Gastroesophageal sphincter (tissue), 4 donors: ENCODE measurements at regions not wholly inside any gene's neighbourhood (a gene's known extent, or its start where the extent isn't known, plus 50 kb on each side); places are given as distances from the start of the nearest gene placed in this dataset.

Source experiments
- ATAC-seq: fragments of 150-250 bp; one replicate; pipeline ENCODE4 v1.9.1; 2016; ENCODE audit warnings: mild to moderate bottlenecking, moderate library complexity
- H3K27ac ChIP-seq, 4 donors: fragments of 200-600 bp; sonication (generic) in 3 of 4; 1 replicate in 3 of 4; 2 replicates in 1 of 4; pipeline ENCODE4 v1.5.1; 2016 to 2019
- H3K27me3 ChIP-seq: fragments of 200-600 bp; sonication (generic); one replicate; pipeline ENCODE4 v1.5.1; 2019
- H3K36me3 ChIP-seq, 2 donors: fragments of 200-600 bp; sonication (generic); one replicate each; pipeline ENCODE4 v1.5.1; 2019; ENCODE audit warnings: control low read depth in 1 of 2
- H3K4me1 ChIP-seq, 3 donors: fragments of 200-600 bp; sonication (generic); 1 replicate in 2 of 3; 2 replicates in 1 of 3; pipeline ENCODE4 v1.5.1; 2016 to 2019; ENCODE audit warnings: control low read depth in 2 of 3
- H3K4me3 ChIP-seq, 2 donors: fragments of 200-600 bp; sonication (generic); one replicate each; pipeline ENCODE4 v1.5.1; 2019; ENCODE audit warnings: mild to moderate bottlenecking in 1 of 2, moderate library complexity in 1 of 2
- H3K9me3 ChIP-seq, 3 donors: fragments of 200-600 bp; sonication (generic); one replicate each; pipeline ENCODE4 v1.5.1; 2017 to 2019; ENCODE audit warnings: control low read depth in 2 of 3
- EP300 ChIP-seq: sonication (generic); formaldehyde crosslinking; IDR thresholded peaks from one replicate; pipeline ENCODE4 v1.6.1; 2017; ENCODE audit warnings: antibody characterized with exemption, mild to moderate bottlenecking
- POLR2A ChIP-seq, 2 donors: fragments of 450-650 bp; IDR thresholded peaks; one replicate each; pipeline ENCODE4 v1.6.1; 2017; ENCODE audit warnings: antibody characterized with exemption in 2 of 2, mild to moderate bottlenecking in 2 of 2, moderate library complexity in 1 of 2
- POLR2AphosphoS5 ChIP-seq: sonication (generic); formaldehyde crosslinking; IDR thresholded peaks from one replicate; pipeline ENCODE4 v1.6.1; 2017; ENCODE audit warnings: antibody characterized with exemption
- WGBS, 2 donors: methylation state at CpG; one replicate each; pipeline ENCODE4 v1.1.5; 2018; ENCODE audit warnings: low coverage in 1 of 2; 5-methylcytosine and 5-hydroxymethylcytosine counted together
- TF ChIP-seq, protein P1 (sequence below), 4 experiments: fragments of 200-600 bp in 2 of 4; fragments of 450-650 bp in 2 of 4; sonication (generic) in 1 of 4; IDR thresholded peaks; one replicate each; pipeline ENCODE4 v1.5.1; 2017 to 2019; ENCODE audit warnings: antibody characterized with exemption in 4 of 4, mild to moderate bottlenecking in 2 of 4, moderate library complexity in 2 of 4

DNA sequence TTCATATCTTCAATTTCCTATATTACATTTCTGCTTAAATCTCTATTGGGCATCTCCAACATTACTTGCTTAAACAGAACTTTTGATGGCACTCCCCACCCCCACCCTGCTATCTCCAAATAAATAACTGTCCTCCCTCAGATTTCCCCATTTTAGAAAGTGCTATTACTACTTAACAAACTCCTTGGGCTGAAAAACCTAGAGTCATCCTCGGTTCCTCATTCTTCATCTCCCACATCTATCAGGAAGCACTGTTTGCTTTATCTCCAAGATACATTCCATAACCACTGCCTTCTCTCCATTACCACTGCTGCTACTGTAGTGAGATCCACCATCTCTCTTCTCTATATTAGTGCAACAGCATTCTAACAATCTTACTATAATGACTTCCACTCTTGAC lies 150.4 kb upstream of the CYRIA start:
- no peak overlapping the region for H3K27ac ChIP-seq
- no peaks in the 10 kb centered on the region for H3K4me1 ChIP-seq
- WGBS, 2 donors = 62 to 73% methylated on average over 1 of the region's 1 CpG
- no peaks in the 10 kb centered on the region for H3K27me3 ChIP-seq
- TF ChIP-seq POLR2A (IDR thresholded peaks at IDR 0.05) (no peak), EP300 (no peak), POLR2AphosphoS5 (no peak)
- TF ChIP-seq, protein P1, sequence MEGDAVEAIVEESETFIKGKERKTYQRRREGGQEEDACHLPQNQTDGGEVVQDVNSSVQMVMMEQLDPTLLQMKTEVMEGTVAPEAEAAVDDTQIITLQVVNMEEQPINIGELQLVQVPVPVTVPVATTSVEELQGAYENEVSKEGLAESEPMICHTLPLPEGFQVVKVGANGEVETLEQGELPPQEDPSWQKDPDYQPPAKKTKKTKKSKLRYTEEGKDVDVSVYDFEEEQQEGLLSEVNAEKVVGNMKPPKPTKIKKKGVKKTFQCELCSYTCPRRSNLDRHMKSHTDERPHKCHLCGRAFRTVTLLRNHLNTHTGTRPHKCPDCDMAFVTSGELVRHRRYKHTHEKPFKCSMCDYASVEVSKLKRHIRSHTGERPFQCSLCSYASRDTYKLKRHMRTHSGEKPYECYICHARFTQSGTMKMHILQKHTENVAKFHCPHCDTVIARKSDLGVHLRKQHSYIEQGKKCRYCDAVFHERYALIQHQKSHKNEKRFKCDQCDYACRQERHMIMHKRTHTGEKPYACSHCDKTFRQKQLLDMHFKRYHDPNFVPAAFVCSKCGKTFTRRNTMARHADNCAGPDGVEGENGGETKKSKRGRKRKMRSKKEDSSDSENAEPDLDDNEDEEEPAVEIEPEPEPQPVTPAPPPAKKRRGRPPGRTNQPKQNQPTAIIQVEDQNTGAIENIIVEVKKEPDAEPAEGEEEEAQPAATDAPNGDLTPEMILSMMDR (IDR thresholded peaks at IDR 0.05) = no peak
- no peak for ATAC-seq
- H3K36me3 ChIP-seq = no peaks in the 10 kb centered on the region
- no peak overlapping the region for H3K4me3 ChIP-seq
- no peaks in the 10 kb centered on the region for H3K9me3 ChIP-seq

DNA sequence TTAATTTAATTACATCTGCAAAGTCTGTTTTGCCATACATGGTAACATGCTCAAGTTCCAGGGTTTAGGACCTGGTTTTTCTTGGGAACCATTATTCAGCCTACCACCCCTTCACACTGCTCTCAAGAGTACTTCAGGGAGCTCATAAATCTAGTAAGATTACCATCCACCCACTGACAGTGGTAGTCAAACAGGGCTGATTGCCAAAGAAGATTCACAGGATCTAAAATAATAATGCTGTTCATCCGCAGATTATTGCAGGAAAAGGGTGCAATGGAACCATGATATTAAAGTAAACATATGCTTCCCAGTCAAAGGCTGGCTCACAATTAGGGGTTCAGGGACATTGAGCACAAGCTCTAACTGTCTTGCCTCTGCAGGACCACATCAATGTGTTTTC lies 148.0 kb upstream of the CYRIA start:
- no peak for ATAC-seq
- TF ChIP-seq, protein P1 (IDR thresholded peaks at IDR 0.05) = no peak
- TF ChIP-seq EP300 = no peak
- TF ChIP-seq POLR2AphosphoS5 = no peak
- TF ChIP-seq POLR2A (IDR thresholded peaks at IDR 0.05) = no peak
- Histone ChIP-seq H3K27me3 (no peaks in the 10 kb centered on the region), H3K9me3 (no peaks in the 10 kb centered on the region), H3K4me1 (no peaks in the 10 kb centered on the region), H3K27ac (no peak overlapping the region), H3K4me3 (no peak overlapping the region), H3K36me3 (no peaks in the 10 kb centered on the region)
- WGBS, 2 donors = 57 to 67% methylated on average over 1 of the region's 1 CpG

DNA sequence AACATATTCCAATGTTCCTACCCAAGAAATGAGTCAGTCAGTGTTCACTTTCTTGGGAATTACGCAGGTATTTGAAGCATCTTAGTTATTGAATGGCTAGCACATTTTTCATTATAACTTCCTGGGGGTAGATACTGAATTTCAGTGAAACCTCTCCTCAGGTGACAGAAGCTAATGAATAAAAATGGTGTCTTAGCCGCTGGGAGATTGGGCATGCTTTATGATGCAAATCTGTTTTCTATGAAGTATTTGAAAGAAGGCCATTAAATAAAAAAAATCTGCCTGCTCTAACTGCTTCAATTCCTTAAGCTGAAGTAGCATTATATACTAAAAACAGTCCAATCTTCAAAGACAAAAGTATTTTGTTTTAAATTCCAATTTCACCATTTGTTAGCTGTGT lies 132.8 kb upstream of the CYRIA start:
- no peak for ATAC-seq
- no peak for TF ChIP-seq POLR2A (IDR thresholded peaks at IDR 0.05)
- no peak for TF ChIP-seq POLR2AphosphoS5
- TF ChIP-seq EP300 = no peak
- TF ChIP-seq, protein P1 (IDR thresholded peaks at IDR 0.05) = no peak
- Histone ChIP-seq H3K4me3 (no peak overlapping the region), H3K9me3 (no peaks in the 10 kb centered on the region), H3K27me3 (no peaks in the 10 kb centered on the region), H3K4me1 (no peaks in the 10 kb centered on the region), H3K27ac (no peak overlapping the region), H3K36me3 (no peaks in the 10 kb centered on the region)
- WGBS, 2 donors = 85% methylated on average over 2 of the region's 2 CpGs

DNA sequence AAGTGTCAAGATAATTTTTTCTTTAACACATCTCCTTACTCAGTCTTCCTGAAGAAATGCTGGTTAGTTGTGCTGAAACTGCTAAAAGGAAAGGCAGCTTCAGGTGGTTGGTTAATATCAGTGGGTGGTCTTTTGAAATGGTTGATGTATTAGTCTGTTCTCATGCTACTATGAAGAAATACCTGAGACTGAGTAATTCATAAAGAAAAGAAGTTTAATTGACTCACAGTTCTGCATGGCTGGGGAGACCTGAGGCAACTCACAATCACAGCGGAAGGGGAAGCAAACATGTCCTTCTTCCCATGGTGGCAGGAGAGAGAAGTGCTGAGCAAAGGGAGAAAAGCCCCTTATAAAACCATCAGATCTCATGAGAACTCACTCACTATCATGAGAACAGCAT lies 125.9 kb upstream of the CYRIA start:
- no peaks in the 10 kb centered on the region for H3K36me3 ChIP-seq
- H3K4me1 ChIP-seq = no peaks in the 10 kb centered on the region
- H3K27ac ChIP-seq = no peak overlapping the region
- no peak overlapping the region for H3K4me3 ChIP-seq
- 82% methylated on average over 1 of the region's 1 CpG; no CpG with 5 or more reads in 1 of the 2 donors for WGBS, 2 donors
- H3K27me3 ChIP-seq = no peaks in the 10 kb centered on the region
- no peaks in the 10 kb centered on the region for H3K9me3 ChIP-seq
- no peak for TF ChIP-seq POLR2A (IDR thresholded peaks at IDR 0.05)
- TF ChIP-seq, protein P1 (IDR thresholded peaks at IDR 0.05) = no peak
- no peak for TF ChIP-seq POLR2AphosphoS5
- TF ChIP-seq EP300 = no peak
- no peak for ATAC-seq

DNA sequence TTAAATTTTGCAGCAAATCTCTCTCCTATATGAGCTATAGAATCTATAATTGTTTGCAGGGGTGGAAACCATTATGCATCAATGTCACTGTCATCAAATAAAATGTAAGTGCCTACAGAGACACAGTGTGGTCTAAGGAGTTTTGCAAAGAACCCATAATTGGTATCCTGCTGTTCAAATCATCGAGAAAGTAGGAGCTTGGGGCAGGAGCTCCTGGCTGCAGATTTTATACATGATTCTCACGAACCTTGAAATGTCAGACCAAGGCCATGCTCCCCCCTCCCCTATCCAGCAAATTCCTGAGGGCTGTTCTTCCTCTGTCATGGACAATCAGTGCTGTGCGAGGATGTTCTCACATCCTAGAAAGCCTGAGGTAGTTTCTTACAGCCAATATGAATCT lies 119.5 kb upstream of the CYRIA start:
- H3K27ac ChIP-seq = no peak overlapping the region
- H3K9me3 ChIP-seq = no peaks in the 10 kb centered on the region
- no peaks in the 10 kb centered on the region for H3K27me3 ChIP-seq
- TF ChIP-seq POLR2A (IDR thresholded peaks at IDR 0.05) (no peak), EP300 (no peak), POLR2AphosphoS5 (no peak)
- TF ChIP-seq, protein P1 (IDR thresholded peaks at IDR 0.05) = no peak
- 51 to 54% methylated on average over 3 of the region's 3 CpGs for WGBS, 2 donors
- H3K36me3 ChIP-seq = no peaks in the 10 kb centered on the region
- no peaks in the 10 kb centered on the region for H3K4me1 ChIP-seq
- H3K4me3 ChIP-seq = no peak overlapping the region
- ATAC-seq = no peak
